WTC11 (cell line): ENCODE measurements at regions not wholly inside any gene's neighbourhood (a gene's known extent, or its start where the extent isn't known, plus 50 kb on each side); places are given as distances from the start of the nearest gene placed in this dataset.

Experiments
- ATAC-seq: fragments of 200-7000 bp; cut with Tn5 transposase; 2 replicates; pipeline ENCODE4 v1.10.0; 2021; ENCODE audit warnings: mild to moderate bottlenecking, moderate library complexity
- CTCF ChIA-PET: fragments of 300-600 bp; sonication (Branson Sonifier 250); formaldehyde crosslinking; loops from one replicate; lab custom pipeline; 2021; ENCODE audit warnings: antibody characterized with exemption; lab: Charles Lee
- POLR2A ChIA-PET: fragments of 350-600 bp; sonication (Branson Sonifier 250); formaldehyde crosslinking; loops from one replicate; lab custom pipeline; 2021; ENCODE audit warnings: antibody characterized with exemption; lab: Charles Lee
- DNase-seq: peaks from one replicate; pipeline ENCODE4 v3.0.0; 2021; ENCODE audit warnings: low spot score
- H3K27ac Mint-ChIP-seq: 2 replicates; pipeline ENCODE4 v1.8.0; 2021; ENCODE audit warnings: mixed read lengths
- H3K27me3 Mint-ChIP-seq: 2 replicates; pipeline ENCODE4 v1.8.0; 2021; ENCODE audit warnings: low read depth, mild to moderate bottlenecking, moderate library complexity, mixed read lengths
- H3K36me3 Mint-ChIP-seq: 2 replicates; pipeline ENCODE4 v1.8.0; 2021; ENCODE audit warnings: mixed read lengths
- H3K4me1 Mint-ChIP-seq: 2 replicates; pipeline ENCODE4 v1.8.0; 2022; ENCODE audit warnings: mixed read lengths
- H3K4me3 Mint-ChIP-seq: 2 replicates; pipeline ENCODE4 v1.8.0; 2021; ENCODE audit warnings: mild to moderate bottlenecking, moderate library complexity, mixed read lengths
- H3K9me3 Mint-ChIP-seq: 2 replicates; pipeline ENCODE4 v1.8.0; 2021; ENCODE audit warnings: mixed read lengths
- ELF4 ChIP-seq: sonication (generic); formaldehyde crosslinking; IDR thresholded peaks from 2 replicates; pipeline ENCODE4 v1.8.1; 2022; ENCODE audit warnings: low read depth, mild to moderate bottlenecking, moderate library complexity, missing genetic modification reagents
- EMX1 ChIP-seq: fragments of 250-450 bp; sonication (Bioruptor Pico); IDR thresholded peaks from 2 replicates; pipeline ENCODE4 v1.8.0; 2021; ENCODE audit warnings: mild to moderate bottlenecking
- ESRRA ChIP-seq: sonication (generic); formaldehyde crosslinking; IDR thresholded peaks from 2 replicates; pipeline ENCODE4 v1.8.1; 2022; ENCODE audit warnings: mild to moderate bottlenecking, missing genetic modification reagents, borderline replicate concordance
- FOXJ3 ChIP-seq: sonication (generic); formaldehyde crosslinking; IDR thresholded peaks from 2 replicates; pipeline ENCODE4 v1.9.0; 2021; ENCODE audit warnings: missing genetic modification reagents, mild to moderate bottlenecking, borderline replicate concordance
- FOXP4 ChIP-seq: sonication (generic); formaldehyde crosslinking; IDR thresholded peaks from 2 replicates; pipeline ENCODE4 v1.8.0; 2022; ENCODE audit warnings: mild to moderate bottlenecking, missing genetic modification reagents
- GTF2I ChIP-seq: fragments of 250-450 bp; sonication (Bioruptor Pico); conservative IDR thresholded peaks from 2 replicates; pipeline ENCODE4 v1.4.0; 2021; ENCODE audit warnings: mild to moderate bottlenecking
- HMGA2 ChIP-seq: fragments of 250-450 bp; sonication (Bioruptor Pico); IDR thresholded peaks from 2 replicates; pipeline ENCODE4 v1.4.0; 2021; ENCODE audit warnings: mild to moderate bottlenecking, moderate library complexity
- IRF2 ChIP-seq: sonication (generic); formaldehyde crosslinking; IDR thresholded peaks from 2 replicates; pipeline ENCODE4 v1.8.0; 2022; ENCODE audit warnings: low read depth, missing genetic modification reagents, borderline replicate concordance
- NR1H2 ChIP-seq: sonication (generic); formaldehyde crosslinking; IDR thresholded peaks from 2 replicates; pipeline ENCODE4 v1.9.0; 2021; ENCODE audit warnings: mild to moderate bottlenecking, moderate library complexity, missing genetic modification reagents
- OVOL2 ChIP-seq: fragments of 250-450 bp; sonication (Bioruptor Pico); IDR thresholded peaks from 2 replicates; pipeline ENCODE4 v1.9.0; 2021; ENCODE audit warnings: mild to moderate bottlenecking, borderline replicate concordance
- SMAD3 ChIP-seq: sonication (generic); formaldehyde crosslinking; IDR thresholded peaks from 2 replicates; pipeline ENCODE4 v1.8.0; 2022; ENCODE audit warnings: missing genetic modification reagents, mild to moderate bottlenecking, borderline replicate concordance
- TEAD1 ChIP-seq: sonication (generic); formaldehyde crosslinking; IDR thresholded peaks from 2 replicates; pipeline ENCODE4 v1.8.0; 2022; ENCODE audit warnings: mild to moderate bottlenecking, missing genetic modification reagents
- TEAD4 ChIP-seq: sonication (generic); formaldehyde crosslinking; IDR thresholded peaks from 2 replicates; pipeline ENCODE4 v1.8.0; 2022; ENCODE audit warnings: mild to moderate bottlenecking, missing genetic modification reagents
- ZNF219 ChIP-seq: sonication (generic); formaldehyde crosslinking; IDR thresholded peaks from 2 replicates; pipeline ENCODE4 v1.8.0; 2023; ENCODE audit warnings: missing genetic modification reagents, mild to moderate bottlenecking, borderline replicate concordance
- ZNF671 ChIP-seq: fragments of 250-450 bp; sonication (Bioruptor Pico); IDR thresholded peaks from 2 replicates; pipeline ENCODE4 v1.8.0; 2021; ENCODE audit warnings: mild to moderate bottlenecking
- TF ChIP-seq, protein P1 (sequence below): fragments of 250-450 bp; sonication (Bioruptor Pico); conservative IDR thresholded peaks from 2 replicates; pipeline ENCODE4 v1.9.0; 2021; ENCODE audit warnings: mild to moderate bottlenecking
- TF ChIP-seq, protein P2 (sequence below): sonication (generic); formaldehyde crosslinking; conservative IDR thresholded peaks from 2 replicates; pipeline ENCODE4 v1.8.1; 2023; ENCODE audit warnings: mild to moderate bottlenecking, low read depth, missing genetic modification reagents, moderate library complexity

GRCh38 chr18:73313476-73313875 is 445.7 kb upstream of the NETO1 start (continued):
- TF ChIP-seq, protein P1, sequence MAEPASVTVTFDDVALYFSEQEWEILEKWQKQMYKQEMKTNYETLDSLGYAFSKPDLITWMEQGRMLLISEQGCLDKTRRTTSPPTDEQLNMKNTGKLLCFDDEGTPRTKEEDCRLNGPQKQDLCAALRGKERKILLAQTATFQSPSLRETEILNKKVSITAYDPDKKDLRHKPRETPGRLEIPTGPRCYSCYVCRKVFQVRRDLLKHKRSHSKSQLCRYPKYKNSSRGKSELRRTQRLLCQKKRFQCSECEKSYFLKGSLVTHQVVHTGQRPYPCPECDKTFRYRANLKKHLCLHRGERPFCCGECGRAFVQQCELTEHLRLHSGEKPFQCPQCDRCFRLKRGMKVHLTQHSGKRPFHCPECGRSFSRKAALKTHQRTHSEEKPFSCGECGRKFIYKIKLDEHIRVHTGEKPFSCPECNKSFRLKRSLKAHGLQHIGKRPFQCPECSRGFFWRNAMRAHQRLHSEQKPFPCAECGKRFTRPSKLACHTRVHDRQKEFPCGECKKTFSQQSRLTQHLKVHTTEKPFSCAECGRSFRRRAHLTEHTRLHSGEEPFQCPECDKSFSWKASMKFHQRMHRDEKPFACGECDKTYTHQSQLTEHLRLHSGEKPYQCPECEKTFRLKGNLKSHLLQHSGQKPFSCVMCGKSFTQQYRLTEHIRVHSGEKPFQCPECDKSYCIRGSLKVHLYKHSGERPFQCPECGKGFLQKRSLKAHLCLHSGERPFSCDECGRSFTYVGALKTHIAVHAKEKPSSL, result no peak
- TF ChIP-seq GTF2I (CRISPR knock-in tag), result no peak
- TF ChIP-seq, all 79 proteins: peak for 0

DNA sequence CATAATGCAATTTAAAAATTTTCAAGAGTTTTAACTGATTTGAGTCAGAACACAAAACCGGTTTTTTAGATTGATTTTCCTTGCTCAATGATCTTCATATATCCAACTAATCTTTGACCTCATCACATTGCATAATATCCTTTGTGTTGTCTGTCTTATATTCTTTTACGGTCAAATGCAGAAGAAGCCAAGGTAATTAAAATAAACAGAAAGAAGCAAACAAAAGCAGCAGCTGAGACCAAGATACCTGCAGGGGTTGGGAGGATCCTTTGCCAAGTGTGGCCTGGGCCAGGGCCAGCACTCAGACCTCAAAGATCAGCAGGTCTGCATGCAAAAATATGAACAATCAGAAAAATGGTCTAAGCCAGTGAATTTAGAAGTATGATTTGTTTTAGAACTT is 428.9 kb upstream of the NETO1 start:
- no peak for DNase-seq
- Mint-ChIP-seq H3K9me3 (no peaks in the 10 kb centered on the region), H3K27me3 (no peaks in the 10 kb centered on the region), H3K4me1 (peaks cover 16% of the 10 kb centered on the region), H3K4me3 (no peak overlapping the region), H3K27ac (no peak overlapping the region), H3K36me3 (no peaks in the 10 kb centered on the region)
- no peak for ATAC-seq
- ChIA-PET CTCF (no interaction called here), POLR2A (no interaction called here)
- no peak for TF ChIP-seq FOXJ3 (CRISPR knock-in tag)
- TF ChIP-seq ELF4 (CRISPR knock-in tag), result no peak
- no peak for TF ChIP-seq IRF2 (CRISPR knock-in tag)
- TF ChIP-seq ZNF671 (CRISPR knock-in tag), result no peak
- no peak for TF ChIP-seq NR1H2 (CRISPR knock-in tag)
- no peak for TF ChIP-seq TEAD4 (CRISPR knock-in tag)
- no peak for TF ChIP-seq ZNF219 (CRISPR knock-in tag)
- TF ChIP-seq EMX1, result no peak
- no peak for TF ChIP-seq SMAD3

DNA sequence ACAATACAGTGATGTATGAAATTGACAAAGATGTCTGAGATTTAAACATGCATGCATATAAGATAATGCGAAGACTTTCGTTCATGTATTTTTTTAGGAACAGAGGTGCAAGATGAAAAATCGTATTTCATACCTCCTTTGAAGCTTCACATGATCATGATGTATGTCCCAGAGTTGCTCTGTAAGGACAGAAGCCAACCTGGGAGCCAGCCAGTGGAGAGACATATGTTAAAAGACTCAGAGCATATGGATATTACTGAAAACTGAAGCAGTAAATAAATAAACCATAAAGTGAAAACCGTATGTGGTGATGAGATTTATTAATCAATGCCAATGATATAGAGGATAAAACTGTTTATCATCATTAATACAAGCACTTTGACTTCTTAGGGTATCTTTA is 424.4 kb upstream of the NETO1 start:
- ATAC-seq (no peak), DNase-seq (no peak)
- CTCF ChIA-PET, result no interaction called here
- no peak overlapping the region for H3K27ac Mint-ChIP-seq
- TF ChIP-seq, protein P2, sequence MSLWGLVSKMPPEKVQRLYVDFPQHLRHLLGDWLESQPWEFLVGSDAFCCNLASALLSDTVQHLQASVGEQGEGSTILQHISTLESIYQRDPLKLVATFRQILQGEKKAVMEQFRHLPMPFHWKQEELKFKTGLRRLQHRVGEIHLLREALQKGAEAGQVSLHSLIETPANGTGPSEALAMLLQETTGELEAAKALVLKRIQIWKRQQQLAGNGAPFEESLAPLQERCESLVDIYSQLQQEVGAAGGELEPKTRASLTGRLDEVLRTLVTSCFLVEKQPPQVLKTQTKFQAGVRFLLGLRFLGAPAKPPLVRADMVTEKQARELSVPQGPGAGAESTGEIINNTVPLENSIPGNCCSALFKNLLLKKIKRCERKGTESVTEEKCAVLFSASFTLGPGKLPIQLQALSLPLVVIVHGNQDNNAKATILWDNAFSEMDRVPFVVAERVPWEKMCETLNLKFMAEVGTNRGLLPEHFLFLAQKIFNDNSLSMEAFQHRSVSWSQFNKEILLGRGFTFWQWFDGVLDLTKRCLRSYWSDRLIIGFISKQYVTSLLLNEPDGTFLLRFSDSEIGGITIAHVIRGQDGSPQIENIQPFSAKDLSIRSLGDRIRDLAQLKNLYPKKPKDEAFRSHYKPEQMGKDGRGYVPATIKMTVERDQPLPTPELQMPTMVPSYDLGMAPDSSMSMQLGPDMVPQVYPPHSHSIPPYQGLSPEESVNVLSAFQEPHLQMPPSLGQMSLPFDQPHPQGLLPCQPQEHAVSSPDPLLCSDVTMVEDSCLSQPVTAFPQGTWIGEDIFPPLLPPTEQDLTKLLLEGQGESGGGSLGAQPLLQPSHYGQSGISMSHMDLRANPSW, result no peak
- TF ChIP-seq FOXP4 (CRISPR knock-in tag) (no peak), TEAD1 (no peak), ESRRA (no peak), ZNF671 (CRISPR knock-in tag) (no peak), GTF2I (CRISPR knock-in tag) (no peak), HMGA2 (no peak), OVOL2 (CRISPR knock-in tag) (no peak)
- TF ChIP-seq, all 79 proteins: peak for 0
- no peaks in the 10 kb centered on the region for H3K27me3 Mint-ChIP-seq
- no peaks in the 10 kb centered on the region for H3K9me3 Mint-ChIP-seq
- no peaks in the 10 kb centered on the region for H3K36me3 Mint-ChIP-seq
- POLR2A ChIA-PET, result no interaction called here
- H3K4me3 Mint-ChIP-seq, result no peak overlapping the region
- peaks cover 10% of the 10 kb centered on the region for H3K4me1 Mint-ChIP-seq
